BE2C (cell line): ENCODE measurements at regions not wholly inside any gene's neighbourhood (a gene's known extent, or its start where the extent isn't known, plus 50 kb on each side); places are given as distances from the start of the nearest gene placed in this dataset.

Experiments
- DNase-seq: peaks from one replicate; pipeline ENCODE4 v3.0.0-alpha.2; 2020
- H3K27me3 ChIP-seq: fragments of 250-450 bp; sonication (Bioruptor Pico); 2 replicates; pipeline ENCODE4 v1.5.1; 2020; ENCODE audit warnings: mild to moderate bottlenecking
- H3K36me3 ChIP-seq: fragments of 250-450 bp; sonication (Bioruptor Pico); 2 replicates; pipeline ENCODE4 v1.5.1; 2020; ENCODE audit warnings: mild to moderate bottlenecking
- H3K4me1 ChIP-seq: fragments of 250-450 bp; sonication (Bioruptor Pico); 2 replicates; pipeline ENCODE4 v1.5.1; 2020
- H3K4me3 ChIP-seq: 2 replicates; pipeline ENCODE4 v1.5.1; 2011; ENCODE audit warnings: low read depth, low read length
- H3K9me3 ChIP-seq: fragments of 250-450 bp; sonication (Bioruptor Pico); 2 replicates; pipeline ENCODE4 v1.5.1; 2020
- CTCF ChIP-seq: IDR thresholded peaks from 2 replicates; pipeline ENCODE4 v1.5.1; 2012; ENCODE audit warnings: mild to moderate bottlenecking, low read depth, low read length

DNA sequence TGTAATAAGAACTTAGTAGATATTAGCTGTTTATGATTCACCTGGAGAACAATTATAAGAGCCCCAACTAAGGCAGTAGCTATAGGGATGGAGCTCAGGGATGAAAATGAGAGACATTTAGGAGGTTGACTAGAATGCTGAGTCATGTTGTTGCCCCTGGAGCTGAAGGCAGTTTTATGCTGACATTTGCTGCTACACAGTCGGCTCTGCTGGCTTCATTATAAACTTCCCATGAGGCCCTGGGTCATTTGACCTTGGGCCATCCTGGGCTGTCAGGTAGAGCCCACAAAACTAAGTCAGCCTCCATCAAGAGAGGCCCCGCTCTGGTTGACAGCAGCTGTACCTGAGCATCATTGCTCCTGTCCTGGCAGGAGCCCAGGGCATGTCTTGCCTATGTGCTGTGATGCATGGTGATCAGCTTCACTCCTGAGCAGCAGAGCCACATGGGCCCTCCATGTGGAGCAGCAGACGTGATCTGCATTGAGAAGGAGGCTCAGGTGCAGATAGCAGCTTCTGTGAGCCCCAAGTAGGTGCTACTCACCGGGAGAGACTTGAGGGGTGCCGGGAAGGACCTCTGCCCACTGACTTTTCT is 112.4 kb downstream of the TBX19 start:
- no peak for DNase-seq
- no peak for TF ChIP-seq CTCF
- Histone ChIP-seq H3K4me3 (no peak overlapping the region), H3K4me1 (peaks cover 13% of the 10 kb centered on the region), H3K36me3 (no peaks in the 10 kb centered on the region), H3K9me3 (no peaks in the 10 kb centered on the region), H3K27me3 (no peaks in the 10 kb centered on the region)

DNA sequence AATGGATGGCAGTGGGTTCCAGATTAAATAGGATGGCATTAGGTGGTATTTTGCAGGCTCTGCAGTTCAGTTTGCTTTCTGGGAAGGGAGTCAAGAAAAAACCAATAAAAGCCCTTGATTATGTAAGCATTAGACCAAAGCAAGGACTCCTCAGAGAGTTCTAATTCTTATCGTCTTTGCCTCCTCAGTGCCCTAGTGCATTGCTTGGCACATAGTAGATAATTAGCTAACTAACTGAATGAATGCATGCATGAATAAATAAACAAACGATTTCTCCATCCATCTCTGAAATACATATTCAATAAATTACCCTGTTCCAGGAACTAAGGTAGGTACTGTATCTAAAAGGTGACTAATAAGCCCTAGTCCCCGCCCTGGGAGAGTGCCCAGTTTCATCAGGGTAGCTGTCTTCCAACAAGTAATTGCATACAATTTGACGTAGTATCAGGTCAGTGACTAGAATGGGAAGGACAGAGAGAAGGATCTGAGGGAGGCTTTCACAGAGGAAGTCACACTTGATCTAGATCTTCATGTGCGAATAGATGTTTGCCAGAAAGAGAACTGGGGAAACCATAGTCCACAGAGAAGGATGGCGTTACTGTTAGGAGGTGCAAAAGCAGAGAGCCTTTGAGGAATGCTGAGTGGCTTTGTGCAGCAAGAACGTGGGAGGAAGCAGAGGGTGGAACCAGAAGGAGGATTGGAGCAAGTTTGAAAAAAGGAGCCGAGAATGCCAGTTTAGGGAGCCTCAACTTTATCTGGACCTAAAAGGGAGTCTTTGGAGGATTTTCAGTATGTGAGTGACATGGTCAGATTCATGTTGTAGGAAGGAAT is 111.4 kb downstream of the TBX19 start:
- Histone ChIP-seq H3K4me3 (no peak overlapping the region), H3K4me1 (peaks cover 6% of the 10 kb centered on the region), H3K9me3 (no peaks in the 10 kb centered on the region), H3K36me3 (no peaks in the 10 kb centered on the region), H3K27me3 (no peaks in the 10 kb centered on the region)
- no peak for DNase-seq
- no peak for TF ChIP-seq CTCF

DNA sequence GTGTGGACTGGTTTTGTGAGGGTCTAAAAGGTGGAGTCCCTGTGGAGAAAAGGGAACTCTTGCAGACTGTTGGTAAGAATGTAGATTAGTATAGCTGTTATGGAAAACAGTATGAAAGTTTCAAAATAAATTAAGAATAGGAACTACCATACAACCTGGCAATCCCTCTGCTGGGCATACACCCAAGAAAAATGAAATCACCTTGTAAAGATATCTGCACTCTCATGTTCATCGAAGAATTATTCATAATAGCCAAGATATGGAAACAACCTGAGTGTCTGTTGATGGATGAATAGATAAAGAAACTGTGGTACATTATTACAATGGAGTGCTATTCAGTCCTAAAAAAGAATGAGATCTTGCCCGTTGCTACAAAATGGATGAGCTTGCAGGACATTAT is 109.6 kb downstream of the TBX19 start:
- no peak for TF ChIP-seq CTCF
- no peak for DNase-seq
- H3K4me3 ChIP-seq, result no peak overlapping the region
- H3K27me3 ChIP-seq, result no peaks in the 10 kb centered on the region
- H3K36me3 ChIP-seq, result no peaks in the 10 kb centered on the region
- H3K9me3 ChIP-seq, result no peaks in the 10 kb centered on the region
- peaks cover 6% of the 10 kb centered on the region; the same call in 1 of the 2 replicates for H3K4me1 ChIP-seq

DNA sequence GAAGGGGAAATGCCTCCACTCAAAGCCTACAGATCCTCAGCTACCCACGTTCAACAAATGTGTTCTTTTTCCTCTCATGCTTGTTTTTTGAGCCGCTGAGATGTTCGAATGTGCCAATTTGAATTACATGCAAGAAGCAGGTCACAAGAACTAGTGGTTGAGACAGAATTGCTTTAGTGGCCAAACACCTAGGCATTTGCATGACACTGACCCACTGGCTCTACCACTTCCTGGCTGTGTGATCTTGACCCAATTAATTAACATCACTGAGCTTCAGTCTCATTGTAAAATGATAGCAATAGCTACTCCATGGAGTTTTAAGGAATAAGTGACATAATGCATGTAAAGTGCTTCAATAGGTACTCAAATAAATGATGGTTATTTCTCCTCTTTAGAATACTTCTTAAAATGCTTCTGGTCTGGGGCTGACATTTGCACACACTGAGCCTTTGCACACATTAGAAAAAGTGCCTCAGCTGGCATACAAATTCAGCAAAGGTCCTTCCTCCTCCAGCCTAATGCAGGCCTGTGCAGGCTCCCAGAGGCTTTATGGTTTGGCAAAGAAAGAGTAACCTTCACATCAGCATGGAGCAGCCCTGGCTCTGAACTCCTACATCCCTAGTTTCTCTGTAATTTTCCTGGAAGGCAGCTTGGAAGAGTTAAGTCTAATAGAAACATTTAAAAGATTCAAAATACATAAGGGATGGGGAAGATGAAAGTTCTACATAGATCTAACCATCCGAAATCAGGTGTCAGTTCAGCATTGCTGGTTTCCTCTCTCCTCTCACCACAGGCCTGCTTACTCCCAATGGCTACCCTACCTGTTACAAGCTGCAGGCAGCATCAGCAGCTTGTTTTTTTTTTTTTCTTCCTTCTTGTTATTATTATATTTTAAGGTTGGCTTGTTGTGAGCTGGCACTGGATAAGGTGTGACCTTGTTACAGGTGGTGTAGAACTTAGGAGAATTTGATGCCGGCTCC is 107.4 kb downstream of the TBX19 start:
- Histone ChIP-seq H3K4me3 (no peak overlapping the region), H3K36me3 (no peaks in the 10 kb centered on the region), H3K9me3 (no peaks in the 10 kb centered on the region), H3K27me3 (no peaks in the 10 kb centered on the region), H3K4me1 (peaks cover 6% of the 10 kb centered on the region; the same call in 1 of the 2 replicates)
- TF ChIP-seq CTCF, result no peak
- DNase-seq, result no peak

- TF ChIP-seq CTCF, result peak; percentile 31; the same call in 1 of the 2 replicates
- Histone ChIP-seq H3K9me3 (no peaks in the 10 kb centered on the region), H3K27me3 (no peaks in the 10 kb centered on the region), H3K4me1 (peaks cover 6% of the 10 kb centered on the region; the same call in 1 of the 2 replicates), H3K4me3 (peak overlapping the region; percentile 45), H3K36me3 (no peaks in the 10 kb centered on the region)
- peak; percentile 63 for DNase-seq
These were observed 106.4 kb downstream of the TBX19 start for GRCh38 chr1:168386949-168387586.
